GM19463 (cell line): ENCODE measurements at regions not wholly inside any gene's neighbourhood (a gene's known extent, or its start where the extent isn't known, plus 50 kb on each side); places are given as distances from the start of the nearest gene placed in this dataset.
A peak's percentile ranks its signal among the peaks of the same experiment; 100 is the strongest.

Experiments used
- ATAC-seq: cut with Tn5 transposase; IDR thresholded peaks from one replicate; pipeline ENCODE4 v1.9.1; 2021; ENCODE audit warnings: mild to moderate bottlenecking, moderate library complexity; ENCODE audit not compliant: unreplicated experiment

DNA sequence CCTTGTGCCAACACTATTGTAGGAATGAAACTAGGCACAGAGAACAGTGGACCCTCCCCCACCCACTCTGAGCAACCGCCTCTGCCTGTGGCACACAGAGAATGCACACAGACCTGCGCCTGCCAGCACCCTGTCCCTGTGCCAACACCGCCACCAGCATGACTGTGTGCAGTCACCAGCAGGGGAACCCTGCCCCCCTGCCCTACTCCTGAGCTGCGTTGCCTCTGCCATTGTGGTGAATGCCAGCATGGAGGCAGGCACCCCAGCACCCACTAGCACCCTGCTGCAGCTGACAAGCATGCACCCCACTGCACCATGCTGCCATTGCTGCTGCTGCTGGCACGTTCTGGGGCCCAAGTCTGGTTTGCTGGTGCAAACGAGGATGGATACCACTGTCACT, 94.4 kb upstream of the PRLR start:
- ATAC-seq = no peak

DNA sequence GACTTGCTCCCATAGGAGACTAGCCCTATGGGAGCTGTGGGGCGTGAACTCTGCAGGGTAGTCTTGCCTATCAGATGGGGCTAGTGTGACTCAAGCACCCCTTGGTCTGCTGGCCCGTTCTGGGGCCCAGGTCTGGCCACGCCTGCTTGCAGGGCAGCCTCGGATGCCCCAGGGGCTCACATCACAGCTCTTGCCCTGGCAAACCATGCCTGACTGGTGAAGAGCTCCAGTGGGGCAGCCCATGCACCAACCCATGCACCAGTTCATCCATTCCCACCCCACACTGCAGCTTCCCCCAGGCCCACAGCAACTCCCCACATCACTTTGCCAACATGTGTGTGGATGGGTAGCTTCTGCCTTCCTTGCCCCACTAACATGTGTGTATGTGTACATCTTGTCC, 93.9 kb upstream of the PRLR start:
- no peak for ATAC-seq

DNA sequence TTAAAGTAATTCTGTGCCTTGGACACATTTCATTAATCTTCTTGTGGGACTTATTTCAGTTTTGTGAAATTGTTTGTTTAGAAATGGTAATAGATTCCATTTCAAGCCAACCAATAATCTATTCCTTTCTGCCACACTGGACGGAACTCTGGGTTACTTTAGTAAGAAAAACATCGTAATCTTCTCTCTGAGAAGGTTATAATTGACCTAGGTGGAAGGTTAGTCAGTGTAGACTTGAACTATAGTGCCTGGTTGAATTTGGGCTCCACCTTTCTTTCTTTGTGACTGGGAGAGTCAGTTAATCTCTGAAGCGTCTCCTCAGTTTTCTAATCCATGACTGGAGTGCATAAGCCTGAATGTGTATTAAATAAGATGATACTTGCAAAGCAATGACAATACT, 89.7 kb upstream of the PRLR start:
- ATAC-seq = peak; percentile 13

DNA sequence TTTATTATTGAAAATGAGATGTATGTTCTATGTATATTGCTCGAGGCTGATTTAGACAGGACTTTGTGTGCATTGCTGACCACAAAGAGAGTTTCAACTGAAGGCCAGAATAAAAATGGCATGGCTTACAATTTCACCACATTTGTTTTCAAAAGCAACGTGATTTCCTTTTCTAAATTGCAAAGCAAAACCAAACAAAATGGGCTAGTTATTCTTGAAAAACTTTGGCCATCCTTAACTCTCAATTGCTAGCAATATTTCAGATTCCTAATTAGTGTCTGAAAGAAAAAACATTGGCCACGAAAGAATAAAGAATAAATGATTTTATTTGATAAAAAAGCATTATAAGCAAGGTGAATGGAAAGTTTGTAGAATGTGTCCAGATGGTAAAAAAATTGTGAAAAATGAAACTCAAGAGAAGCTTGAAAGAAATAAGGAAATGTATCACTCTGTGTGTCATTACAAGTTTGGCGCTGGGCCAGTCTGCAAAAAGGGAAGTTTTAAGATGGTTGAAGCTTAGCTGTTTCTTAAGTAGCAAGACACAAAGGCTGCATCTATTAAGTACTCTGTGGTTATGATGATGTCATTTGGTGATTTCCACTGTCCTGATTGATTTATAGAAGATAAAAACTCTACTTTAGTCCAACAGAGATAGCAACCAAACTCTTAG, 89.2 kb upstream of the PRLR start:
- peak; percentile 91 for ATAC-seq

DNA sequence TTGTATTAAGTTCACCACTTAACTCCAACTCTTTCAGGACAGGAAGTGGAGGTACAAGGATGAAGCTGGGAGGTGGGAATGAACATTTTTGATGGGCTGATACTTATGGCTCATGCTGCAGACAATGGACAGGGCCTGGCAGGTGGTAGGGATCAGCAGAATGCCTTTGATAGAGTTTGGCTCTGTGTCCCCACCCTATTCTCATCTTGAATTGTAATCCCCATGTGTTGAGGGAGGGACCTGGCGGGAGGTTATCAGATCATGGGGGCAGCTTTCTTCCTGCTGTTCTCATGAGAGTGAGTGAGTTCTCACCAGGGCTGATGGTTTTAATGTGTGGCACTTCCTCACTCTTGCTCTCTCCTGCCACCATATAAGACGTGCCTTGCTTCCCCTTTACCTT, 87.3 kb upstream of the PRLR start:
- no peak for ATAC-seq

DNA sequence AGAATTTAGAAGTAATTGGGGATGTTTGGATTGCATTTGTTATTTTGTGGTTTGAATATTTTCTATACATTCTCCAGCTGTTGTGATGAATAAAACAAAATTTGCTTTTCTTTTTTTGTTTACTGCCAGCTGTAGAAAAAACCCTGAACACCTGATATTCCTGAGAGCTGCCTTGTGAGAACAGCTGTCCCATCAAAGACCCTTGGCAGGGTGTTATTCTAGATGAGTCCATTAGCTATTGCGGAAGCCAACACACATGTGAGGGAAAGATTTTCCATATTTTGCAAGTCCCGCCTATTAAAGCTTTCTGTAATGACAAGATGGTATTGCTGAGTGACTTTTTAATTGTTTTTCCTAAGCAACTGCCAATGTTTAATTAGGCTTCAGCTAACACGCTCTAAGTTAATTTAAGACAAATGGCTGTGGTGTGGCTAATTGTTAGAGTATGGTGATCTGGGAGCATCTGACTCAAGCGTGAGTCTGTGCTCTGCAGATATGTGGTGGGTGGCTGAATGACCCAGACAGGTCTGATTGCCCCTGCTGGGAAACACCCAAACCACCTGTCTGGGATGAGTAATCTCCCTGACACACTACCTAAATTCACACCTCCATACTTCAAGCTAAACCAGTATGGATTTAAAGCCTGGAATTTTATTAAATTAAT, 86.5 kb upstream of the PRLR start:
- no peak for ATAC-seq

DNA sequence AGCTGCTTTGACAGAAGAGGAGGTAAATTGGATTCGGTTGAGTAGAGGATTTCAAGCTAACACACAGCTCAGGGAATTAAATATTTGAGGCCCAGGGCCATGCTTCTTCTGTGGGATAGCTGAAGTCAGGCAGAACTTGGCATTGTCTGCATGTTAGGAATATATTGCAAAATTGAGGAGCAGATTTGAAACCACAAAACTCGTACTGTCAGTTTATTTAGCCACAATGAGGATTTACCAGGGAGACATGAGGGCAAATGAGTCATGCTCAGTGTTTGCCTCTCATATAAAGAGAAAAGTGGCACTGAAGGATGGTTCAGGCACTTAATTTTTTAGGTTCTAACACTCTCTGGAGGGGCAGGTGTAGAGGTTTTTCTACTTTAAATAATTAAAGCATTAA, 83.0 kb upstream of the PRLR start:
- no peak for ATAC-seq

DNA sequence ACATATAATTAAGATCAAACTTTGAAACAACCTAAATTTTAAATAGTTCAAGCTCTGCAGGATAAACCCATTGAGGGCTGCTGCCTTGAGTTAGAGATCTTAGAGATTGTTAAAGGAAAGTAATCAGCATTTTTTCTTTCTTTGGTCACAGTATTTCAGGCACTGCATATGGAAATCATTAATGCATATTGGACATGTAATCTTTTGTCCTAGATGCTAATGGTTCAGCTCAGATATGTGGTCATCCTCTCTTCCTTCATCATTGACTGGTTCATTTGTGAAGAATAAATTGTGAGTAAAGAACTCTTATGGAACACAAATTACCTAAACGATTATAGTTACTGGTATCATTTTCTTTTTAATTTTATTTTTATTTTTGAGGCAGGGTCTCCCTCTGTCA, 82.0 kb upstream of the PRLR start:
- ATAC-seq = no peak

DNA sequence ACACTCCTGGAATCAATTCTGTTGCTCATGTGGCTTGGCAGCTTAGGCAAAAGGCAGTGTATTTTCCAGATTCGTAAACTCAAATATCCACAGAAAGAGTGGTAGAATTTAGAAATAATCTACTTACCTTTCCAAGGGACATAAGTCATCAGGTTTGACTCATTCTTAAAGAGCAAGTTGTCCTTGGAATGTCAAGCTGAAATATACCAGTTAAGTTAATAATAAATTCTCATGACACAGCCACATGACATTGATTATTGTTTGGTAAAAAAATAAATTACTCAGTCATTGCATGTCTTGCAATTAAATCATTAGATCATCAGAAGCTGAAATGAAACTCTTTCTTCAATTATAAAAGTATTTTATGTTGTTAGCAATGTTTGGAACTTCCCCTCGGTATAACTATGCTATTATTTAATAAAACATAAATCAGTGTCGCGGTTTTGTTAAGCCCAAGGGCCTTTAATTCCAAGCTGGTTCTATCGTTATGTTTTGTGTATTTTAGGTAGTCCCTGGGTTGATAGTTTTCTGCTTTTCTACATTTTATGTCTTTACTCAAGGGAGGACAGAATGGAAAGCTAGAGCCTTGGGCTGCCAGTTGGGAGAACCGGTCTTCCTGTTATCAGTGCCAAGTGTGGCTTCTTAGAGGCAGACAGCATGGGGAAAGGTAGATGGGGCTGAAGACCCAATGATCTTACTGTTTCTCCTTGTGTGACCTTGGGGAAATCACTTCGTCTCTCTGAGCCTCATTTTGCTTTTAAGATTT, 79.3 kb upstream of the PRLR start:
- no peak for ATAC-seq

DNA sequence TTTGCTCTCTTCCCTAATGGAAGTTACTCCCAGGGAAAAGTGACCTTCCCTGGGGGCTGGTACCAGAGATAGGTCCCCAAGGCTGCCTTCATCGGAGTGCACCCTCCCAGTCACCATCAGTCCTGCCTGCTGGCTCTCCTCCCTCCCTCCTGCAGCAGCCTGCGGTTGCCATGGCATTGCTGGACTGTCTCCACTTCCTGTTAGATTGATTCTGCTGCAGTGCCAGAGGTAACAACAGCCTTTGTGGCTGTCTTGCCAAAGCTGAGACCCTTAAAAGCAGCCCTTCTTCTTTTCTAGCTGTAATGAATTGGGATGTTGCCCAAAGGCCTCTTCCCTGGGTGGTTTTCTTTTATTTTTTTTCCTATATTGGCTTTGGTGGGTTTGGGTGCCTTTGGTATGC, 78.1 kb upstream of the PRLR start:
- ATAC-seq = no peak

DNA sequence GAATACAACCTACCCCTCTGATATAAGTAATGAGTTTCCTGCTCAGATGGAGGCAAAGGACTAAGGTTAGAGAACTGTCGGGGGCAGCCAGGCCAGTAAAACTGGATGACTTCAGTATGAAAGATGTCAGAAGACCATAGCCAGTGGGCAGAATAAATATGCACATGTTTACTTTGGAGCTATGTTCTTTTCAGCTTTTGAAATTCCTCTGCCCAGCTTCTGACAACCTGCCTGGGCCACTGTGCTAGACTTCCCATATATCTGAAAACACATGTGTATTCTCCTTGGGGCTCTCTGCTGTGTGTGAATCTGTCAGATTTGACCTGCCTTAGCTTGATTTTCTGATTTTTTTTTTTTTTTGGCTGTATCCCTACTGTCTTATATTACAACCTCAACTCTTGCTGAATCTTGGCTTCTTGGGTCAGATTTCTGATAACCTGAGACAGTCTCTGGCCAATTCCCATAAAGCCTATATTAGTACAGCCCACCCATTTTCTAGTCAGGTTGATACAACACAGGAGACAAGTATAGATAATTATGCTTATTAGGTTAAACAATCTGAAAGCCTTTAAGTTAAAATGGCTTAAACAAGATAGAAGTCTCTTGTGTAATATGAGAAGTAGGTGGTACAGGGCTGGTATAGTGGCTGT, 76.6 kb upstream of the PRLR start:
- ATAC-seq = no peak

DNA sequence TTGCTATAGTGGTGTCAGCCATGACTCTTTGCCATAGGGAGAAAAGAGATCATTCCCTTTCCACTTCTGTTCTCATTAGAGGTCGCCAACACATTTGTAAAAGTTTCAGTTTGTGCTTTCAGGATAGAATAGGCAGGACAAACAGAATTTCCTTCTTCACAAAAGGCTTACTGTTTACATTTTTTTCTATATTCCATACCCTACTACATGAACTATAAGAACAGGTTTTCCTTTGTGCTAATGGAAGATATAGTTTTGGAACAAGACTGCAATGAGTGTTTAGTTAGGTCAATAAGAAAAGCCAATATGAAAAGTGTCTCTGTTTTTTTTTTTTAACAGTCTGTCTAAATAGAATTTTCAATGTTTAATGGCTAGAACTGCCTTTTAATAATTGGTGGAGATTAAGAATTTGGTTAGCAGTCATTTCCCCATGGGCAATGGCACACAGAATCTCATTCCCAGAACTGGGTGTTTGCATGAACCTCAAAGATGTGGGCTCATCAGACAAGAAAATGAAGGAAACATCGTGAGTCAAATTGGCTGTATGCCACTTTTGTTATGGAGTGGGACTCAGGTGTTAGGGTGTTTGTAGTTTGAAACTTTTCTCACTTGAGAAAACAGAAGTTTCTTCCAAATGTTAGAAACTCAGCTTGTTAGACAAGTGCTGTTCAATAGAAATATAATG, 75.2 kb upstream of the PRLR start:
- ATAC-seq = no peak

DNA sequence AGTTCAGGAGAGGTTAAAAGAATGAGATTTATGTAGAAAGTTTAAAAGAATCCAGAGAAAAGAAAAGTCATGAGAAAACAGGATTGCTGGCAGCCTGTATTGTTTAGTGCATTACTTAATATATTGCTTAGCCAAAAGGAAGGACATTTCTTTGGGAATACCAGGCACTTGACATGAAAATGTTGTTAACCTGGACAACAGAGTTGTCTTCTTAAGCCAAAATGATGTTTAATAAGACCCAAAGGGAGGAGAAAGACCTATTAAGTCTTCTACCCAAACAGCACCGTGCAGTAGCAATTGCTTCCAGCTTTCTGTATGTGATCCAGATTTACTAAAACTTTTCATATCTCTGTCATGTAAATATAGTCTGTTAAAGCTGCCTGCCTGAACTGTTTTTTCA, 74.0 kb upstream of the PRLR start:
- ATAC-seq = no peak

DNA sequence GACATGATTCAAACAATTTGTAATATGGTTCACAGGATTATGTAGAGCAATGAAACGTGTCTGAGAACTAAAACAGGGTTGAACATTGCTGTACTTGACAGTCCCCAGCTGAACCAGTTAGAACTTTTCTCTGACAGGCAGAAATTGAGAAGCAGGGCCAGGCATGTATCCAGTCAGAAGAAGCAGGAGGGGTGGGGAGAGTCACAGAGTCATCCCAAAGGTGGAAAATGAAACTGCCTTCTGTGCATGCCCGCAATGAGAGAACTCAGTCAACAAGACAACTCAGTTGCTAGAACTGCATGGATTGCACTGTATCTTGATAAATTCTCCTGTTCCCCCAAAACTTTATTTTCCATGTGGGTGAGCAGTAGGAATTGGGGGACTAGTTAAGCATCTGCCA, 72.9 kb upstream of the PRLR start:
- ATAC-seq = peak; percentile 47

DNA sequence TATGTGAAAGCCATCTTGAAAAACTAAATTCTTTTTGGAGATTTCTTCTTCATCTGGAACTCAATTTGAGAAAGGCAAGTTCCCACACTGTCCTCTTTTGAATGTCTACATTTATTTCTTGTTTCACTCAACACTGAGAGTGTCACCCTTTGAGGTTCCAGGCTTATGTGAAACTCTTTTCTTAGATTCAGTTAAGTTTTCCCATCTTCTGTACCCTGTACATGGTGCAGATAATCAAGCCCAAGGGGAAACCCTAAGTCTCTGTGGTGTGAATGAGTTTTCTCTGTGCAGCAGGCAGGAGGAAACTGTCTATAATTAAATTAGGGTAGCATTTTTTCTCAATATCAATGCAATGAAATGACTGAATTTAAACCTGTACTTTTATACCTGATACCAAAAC, 72.3 kb upstream of the PRLR start:
- peak; percentile 91 for ATAC-seq

DNA sequence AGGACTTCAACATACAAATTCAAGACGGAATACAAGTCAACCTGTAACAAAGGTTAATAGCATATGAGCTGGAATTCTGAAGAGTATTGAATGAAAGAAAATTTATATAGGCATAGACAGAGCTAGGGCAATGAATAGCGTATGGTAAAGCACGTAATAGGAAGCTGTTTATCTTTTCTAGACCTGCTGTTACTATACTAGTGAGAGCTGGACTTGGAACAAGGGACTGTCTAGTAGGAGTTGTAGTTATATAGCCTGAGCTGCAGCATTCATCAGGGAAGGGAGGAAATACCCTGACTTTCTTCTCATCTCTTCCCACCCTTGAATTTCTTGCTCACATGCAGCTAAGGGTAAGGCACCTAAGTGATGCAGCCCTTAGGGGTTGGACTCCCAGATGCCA, 67.5 kb upstream of the PRLR start:
- no peak for ATAC-seq

DNA sequence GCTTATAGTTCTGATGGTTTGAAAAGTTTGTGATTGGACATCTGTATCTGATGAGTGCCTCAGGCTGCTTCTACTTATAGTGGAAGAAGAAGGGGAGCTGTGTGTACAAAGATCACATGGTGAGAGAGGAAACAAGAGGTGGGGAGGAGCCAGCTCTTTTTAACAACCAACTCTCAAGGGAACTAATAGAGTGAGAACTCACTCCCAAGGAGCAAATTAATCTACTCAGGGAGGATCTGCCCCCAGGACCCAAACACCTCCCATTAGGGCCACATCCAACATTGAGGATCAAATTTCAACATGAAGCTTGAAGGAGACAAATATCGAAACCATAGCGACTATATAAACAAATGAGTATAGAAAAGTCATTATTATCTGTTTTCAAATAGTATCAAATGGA, 64.7 kb upstream of the PRLR start:
- no peak for ATAC-seq

DNA sequence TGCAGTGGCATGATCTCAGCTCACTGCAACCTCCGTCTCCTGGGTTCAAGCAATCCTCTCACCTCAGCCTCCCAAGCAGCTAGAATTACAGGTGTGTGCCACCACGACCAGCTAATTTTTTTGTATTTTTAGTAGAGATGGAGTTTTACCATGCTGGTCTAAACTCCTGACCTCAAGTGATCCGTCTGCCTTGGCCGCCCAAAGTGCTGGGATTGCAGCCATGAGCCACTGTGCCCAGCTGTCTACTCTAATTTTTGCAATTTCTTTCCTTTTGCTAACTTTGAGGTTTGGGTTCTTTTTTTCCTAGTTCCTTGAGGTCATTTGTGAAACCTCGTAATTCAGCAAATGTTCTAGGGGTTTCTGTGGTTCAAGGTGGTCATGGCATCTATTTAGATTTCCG, 63.7 kb upstream of the PRLR start:
- no peak for ATAC-seq

DNA sequence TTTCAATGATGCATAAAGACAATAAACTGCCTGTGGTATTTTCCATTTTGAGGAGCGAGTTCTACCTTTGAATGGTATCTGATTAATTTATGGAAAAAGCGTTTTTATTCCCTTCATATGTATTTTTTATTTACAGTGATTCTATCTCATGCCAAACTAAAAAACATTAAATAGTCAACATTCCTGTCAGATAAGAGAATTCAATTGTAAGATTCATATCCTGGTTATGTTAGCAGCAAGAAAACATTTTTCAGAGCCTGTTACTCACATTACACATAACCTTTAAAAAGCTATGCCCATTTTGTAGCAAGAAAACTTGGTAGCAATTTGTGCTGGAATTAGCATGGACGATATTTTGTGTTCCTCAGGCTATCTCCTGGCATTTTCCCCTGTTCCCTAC, 55.1 kb upstream of the PRLR start:
- ATAC-seq = no peak

DNA sequence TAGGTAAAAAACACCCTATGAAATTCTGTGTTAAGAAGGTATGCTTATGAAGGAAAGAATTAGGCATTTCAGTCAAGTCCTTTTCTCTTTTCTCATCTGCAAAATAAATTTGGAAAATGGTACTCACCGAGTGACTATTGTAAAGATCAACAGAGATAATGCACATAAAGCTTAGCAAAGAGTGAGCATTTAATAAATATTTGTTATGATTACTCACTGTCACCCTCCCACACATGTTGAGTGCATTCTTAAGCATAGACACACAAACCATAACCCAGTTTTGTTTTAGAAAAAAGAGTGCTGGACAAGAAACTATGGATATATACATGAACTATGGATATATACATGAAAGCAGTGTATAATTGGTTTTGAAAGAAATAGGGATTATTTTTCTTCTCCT, 54.7 kb upstream of the PRLR start:
- no peak for ATAC-seq

DNA sequence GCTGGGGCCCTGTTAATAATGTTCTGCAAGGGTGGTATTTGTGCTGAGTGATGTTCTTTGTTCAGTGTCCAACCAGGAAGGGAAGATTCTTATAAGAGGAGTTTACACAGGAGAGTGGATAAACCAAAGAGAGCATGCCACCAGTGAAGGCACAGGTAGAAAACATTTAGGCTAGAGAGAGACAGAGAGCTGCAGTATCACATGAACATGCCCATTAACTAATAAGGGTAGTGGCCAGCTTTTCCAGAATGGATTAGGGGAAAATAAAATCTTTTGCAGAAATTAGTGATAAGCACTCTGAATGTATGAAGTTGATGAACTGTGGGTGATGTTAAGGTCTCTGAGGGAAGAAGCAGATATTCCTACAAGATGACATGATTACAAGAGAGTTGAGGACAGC, 54.1 kb upstream of the PRLR start:
- ATAC-seq = no peak
